HepG2 (cell line): ENCODE measurements at regions not wholly inside any gene's neighbourhood (a gene's known extent, or its start where the extent isn't known, plus 50 kb on each side); places are given as distances from the start of the nearest gene placed in this dataset.
A peak's percentile ranks its signal among the peaks of the same experiment; 100 is the strongest.

Experiments used
- ATAC-seq: fragments of 200-7000 bp; cut with Tn5 transposase; 3 replicates; pipeline ENCODE4 v1.9.1; 2020; ENCODE audit warnings: mild to moderate bottlenecking, moderate library complexity
- BruUV-seq: library from RNA; stranded (reverse); fragments of 400-500 nt; replicated peaks from 2 replicates; lab custom pipeline; 2021; lab: Mats Ljungman, UMichigan
- CTCF ChIA-PET: fragments of 300-600 bp; formaldehyde crosslinking; extraction: SDS; loops from one replicate; lab custom pipeline; 2021; ENCODE audit warnings: low total read pairs, inconsistent platforms, low intra/inter-chr PET ratio; lab: Yijun Ruan, JAX
- POLR2A ChIA-PET: fragments of 350-600 bp; sonication (Branson Sonifier 250); formaldehyde crosslinking; loops from one replicate; lab custom pipeline; 2020; ENCODE audit warnings: antibody characterized with exemption, inconsistent platforms; lab: Yijun Ruan, JAX
- DNase-seq: peaks from one replicate; pipeline ENCODE4 v3.0.0-alpha.2; 2015; ENCODE audit warnings: low spot score
- FAIRE-seq: peaks from 3 replicates; lab custom pipeline; 2011; peaks lifted over from hg19 to GRCh38; lab: Jason Lieb, UNC
- H2AFZ ChIP-seq: one replicate; pipeline ENCODE4 v1.6.1; 2011; ENCODE audit warnings: low read length, inconsistent platforms
- H3K27ac ChIP-seq: fragments of 300-600 bp; 3 replicates; pipeline ENCODE4 v1.8.0; 2011; ENCODE audit warnings: mixed run types, mild to moderate bottlenecking, mixed read lengths, low read length, inconsistent platforms; ENCODE audit not compliant: insufficient read depth; ENCODE audit errors: extremely low read length
- H3K27me3 ChIP-seq, 2 experiments: fragments of 200-600 bp in 1 of 2; 2 replicates in 1 of 2; 3 replicates in 1 of 2; pipeline versions ENCODE4 v1.6.0 to v1.8.0; 2011; ENCODE audit warnings: low read length in 2 of 2, mild to moderate bottlenecking in 2 of 2, moderate library complexity in 2 of 2, inconsistent platforms in 1 of 2; ENCODE audit not compliant: insufficient read depth in 2 of 2, control insufficient read depth in 1 of 2
- H3K36me3 ChIP-seq, 2 experiments: fragments of 200-600 bp in 1 of 2; replicated peaks in 1 of 2; 2 replicates in 1 of 2; 3 replicates in 1 of 2; pipeline versions ENCODE4 v1.5.1 to v1.8.0; 2011; ENCODE audit warnings: low read length in 2 of 2, inconsistent platforms in 1 of 2; ENCODE audit not compliant: insufficient read depth in 2 of 2, control insufficient read depth in 1 of 2
- H3K4me1 ChIP-seq: 2 replicates; pipeline ENCODE4 v1.5.1; 2012; ENCODE audit warnings: low read length, inconsistent platforms; ENCODE audit not compliant: insufficient read depth
- H3K4me2 ChIP-seq: 2 replicates; pipeline ENCODE4 v1.6.0; 2011; ENCODE audit warnings: low read depth, low read length, inconsistent platforms
- H3K4me3 ChIP-seq, 3 experiments: fragments of 200-600 bp in 1 of 3; sonication (generic), shearing (Covaris generic) in 1 of 3; replicated peaks in 1 of 3; 2 replicates each; pipeline ENCODE4 v1.5.1; 2011 to 2016; ENCODE audit warnings: low read length in 3 of 3, inconsistent platforms in 2 of 3, low read depth in 2 of 3, mild to moderate bottlenecking in 2 of 3, control low read depth in 1 of 3, mixed read lengths in 1 of 3; ENCODE audit not compliant: insufficient read depth in 1 of 3
- H3K79me2 ChIP-seq: one replicate; pipeline ENCODE4 v1.6.1; 2011; ENCODE audit warnings: low read length, inconsistent platforms; ENCODE audit not compliant: insufficient read depth
- H3K9ac ChIP-seq: 2 replicates; pipeline ENCODE4 v1.6.0; 2011; ENCODE audit warnings: mild to moderate bottlenecking, low read depth, low read length, inconsistent platforms; ENCODE audit not compliant: insufficient read depth
- H3K9me3 ChIP-seq: 2 replicates; pipeline ENCODE4 v1.5.1; 2012; ENCODE audit warnings: mild to moderate bottlenecking, low read length
- H4K20me1 ChIP-seq: 2 replicates; pipeline ENCODE4 v1.6.0; 2011; ENCODE audit warnings: inconsistent platforms, mild to moderate bottlenecking, low read length, moderate library complexity; ENCODE audit not compliant: insufficient read depth
- ARID4A ChIP-seq: sonication (generic); formaldehyde crosslinking; IDR thresholded peaks from 2 replicates; pipeline ENCODE4 v1.5.0; 2020; ENCODE audit warnings: mild to moderate bottlenecking, missing genetic modification reagents, borderline replicate concordance
- MAFF ChIP-seq: IDR thresholded peaks from 2 replicates; pipeline ENCODE4 v1.6.1; 2011; ENCODE audit warnings: low read depth, low read length, improper control_type of control experiment
- MAFK ChIP-seq, 2 experiments: IDR thresholded peaks in 1 of 2; conservative IDR thresholded peaks in 1 of 2; 2 replicates each; pipeline ENCODE4 v1.6.1; 2011; ENCODE audit warnings: improper control_type of control experiment in 2 of 2, low read length in 2 of 2
- MYPOP ChIP-seq: sonication (generic); formaldehyde crosslinking; IDR thresholded peaks from 2 replicates; pipeline ENCODE4 v1.8.1; 2023; ENCODE audit warnings: mild to moderate bottlenecking, moderate library complexity, missing genetic modification reagents
- NFATC3 ChIP-seq: sonication (generic); formaldehyde crosslinking; IDR thresholded peaks from 2 replicates; pipeline ENCODE4 v1.5.1; 2020; ENCODE audit warnings: mild to moderate bottlenecking, missing genetic modification reagents
- RAD51 ChIP-seq: fragments of 450-650 bp; IDR thresholded peaks from 2 replicates; pipeline ENCODE4 v1.6.1; 2016; ENCODE audit warnings: borderline replicate concordance
- SPEN ChIP-seq: sonication (generic); formaldehyde crosslinking; IDR thresholded peaks from 2 replicates; pipeline ENCODE4 v1.5.1; 2020; ENCODE audit warnings: low read depth, mild to moderate bottlenecking, missing genetic modification reagents
- ZNF124 ChIP-seq: sonication (generic); formaldehyde crosslinking; IDR thresholded peaks from 2 replicates; pipeline ENCODE4 v1.4.0; 2020; ENCODE audit warnings: missing genetic modification reagents
- ZNF460 ChIP-seq: sonication (generic); formaldehyde crosslinking; IDR thresholded peaks from 2 replicates; pipeline ENCODE4 v1.5.1; 2020; ENCODE audit warnings: missing genetic modification reagents, mild to moderate bottlenecking, borderline replicate concordance
- WGBS: methylation state at CpG from one replicate; pipeline ENCODE4 v1.1.6; 2017; ENCODE audit warnings: low lambda C conversion rate; 5-methylcytosine and 5-hydroxymethylcytosine counted together
- in situ Hi-C: cut with HindIII; loops from 2 replicates; pipeline ENCODE4 v1.10.0; 2017; ENCODE audit warnings: low pct_unique_long_range_greater_than_20kb; ENCODE audit not compliant: extremely low pct_ligation_motif_present
- intact Hi-C: fragments of 100-400 bp; cut with micrococcal nuclease; formaldehyde crosslinking; loops from one replicate; pipeline ENCODE4 v1.10.0; 2022; ENCODE audit not compliant: unreplicated experiment

GRCh38 chr2:180675170-180675569, 305.2 kb upstream of the UBE2E3 start (continued):
- TF ChIP-seq ARID4A (CRISPR knock-in tag) (no peak), MYPOP (CRISPR knock-in tag) (no peak), RAD51 (no peak), ZNF460 (CRISPR knock-in tag) (no peak), NFATC3 (CRISPR knock-in tag) (no peak), SPEN (CRISPR knock-in tag) (no peak)
- TF ChIP-seq, all 625 proteins: peak for 0

GRCh38 chr2:180672377-180672776, 308.0 kb upstream of the UBE2E3 start:
- ATAC-seq = no peak
- H3K4me1 ChIP-seq = peaks cover 4% of the 10 kb centered on the region; the same call in 1 of the 2 replicates
- in situ Hi-C loops = no loop called here
- TF ChIP-seq MAFF = peak; percentile 56
- TF ChIP-seq MAFK (conservative IDR thresholded peaks at IDR 0.05 in 1 of 2, IDR thresholded peaks at IDR 0.05 in 1 of 2; ENCODE audit: low read length in 2 of 2) = peak; percentile 36 to 68; a peak in 3 of 4 replicates
- no peak for TF ChIP-seq ZNF124
- TF ChIP-seq, all 625 proteins: peak for 2
- WGBS = 0% methylated on average over 1 of the region's 1 CpG
- intact Hi-C loops = no loop called here
- Histone ChIP-seq H3K9ac (no peak overlapping the region), H3K79me2 (no peaks in the 10 kb centered on the region), H3K4me2 (no peak overlapping the region), H3K36me3 (no peaks in the 10 kb centered on the region), H2AFZ (no peak overlapping the region), H3K27me3 (no peaks in the 10 kb centered on the region), H3K27ac (no peak overlapping the region), H4K20me1 (no peaks in the 10 kb centered on the region), H3K9me3 (no peaks in the 10 kb centered on the region), H3K4me3 (no peak overlapping the region)
- BruUV-seq = no TSS peak
- POLR2A ChIA-PET = no interaction called here
- CTCF ChIA-PET = no interaction called here
- DNase-seq = no peak
- FAIRE-seq = no peak
